ENCODE measurements at regions not wholly inside any gene's neighbourhood (a gene's known extent, or its start where the extent isn't known, plus 50 kb on each side); places are given as distances from the start of the nearest gene placed in this dataset.
"Not testable (repeated sequence)": the region's sequence is repeated elsewhere in the genome, so short reads cannot be mapped to it uniquely, and the experiment has no call there.

GRCh38 chr6:121694389-121694788 lies 258.9 kb downstream of the GJA1 start:
- DNase-seq (ENCODE audit: low spot score): no peak

GRCh38 chr6:121694801-121695251 lies 259.4 kb downstream of the GJA1 start:
- DNase-seq (ENCODE audit: low spot score): no peak

GRCh38 chr6:121695329-121695728 lies 259.9 kb downstream of the GJA1 start:
- DNase-seq (ENCODE audit: low spot score): no peak

GRCh38 chr6:121697921-121698320 lies 262.5 kb downstream of the GJA1 start:
- no peak for DNase-seq (ENCODE audit: low spot score)

GRCh38 chr6:121698617-121699016 lies 263.2 kb downstream of the GJA1 start:
- DNase-seq (ENCODE audit: low spot score): no peak

GRCh38 chr6:121703129-121703528 lies 267.7 kb downstream of the GJA1 start:
- DNase-seq (ENCODE audit: low spot score): not testable (repeated sequence)

- no peak for DNase-seq (ENCODE audit: low spot score)
These were observed 276.0 kb downstream of the GJA1 start for GRCh38 chr6:121711472-121711871.

- DNase-seq (ENCODE audit: low spot score): no peak
These were observed 282.2 kb downstream of the GJA1 start for GRCh38 chr6:121717686-121718085.

- not testable (repeated sequence) for DNase-seq (ENCODE audit: low spot score)
These were observed 285.4 kb downstream of the GJA1 start for GRCh38 chr6:121720867-121721266.

- DNase-seq (ENCODE audit: low spot score): no peak
These were observed 288.2 kb downstream of the GJA1 start for GRCh38 chr6:121723623-121724022.

- DNase-seq (ENCODE audit: low spot score): no peak
These were observed 289.1 kb downstream of the GJA1 start for GRCh38 chr6:121724576-121724975.

GRCh38 chr6:121726596-121726995 lies 291.1 kb downstream of the GJA1 start:
- DNase-seq (ENCODE audit: low spot score): no peak

GRCh38 chr6:121730616-121731015 lies 295.2 kb downstream of the GJA1 start:
- DNase-seq (ENCODE audit: low spot score): no peak

- DNase-seq (ENCODE audit: low spot score): no peak
These were observed 295.9 kb downstream of the GJA1 start for GRCh38 chr6:121731381-121731780.

- DNase-seq (ENCODE audit: low spot score): no peak
These were observed 297.2 kb downstream of the GJA1 start for GRCh38 chr6:121732641-121733040.

- DNase-seq (ENCODE audit: low spot score): no peak
These were observed 297.8 kb downstream of the GJA1 start for GRCh38 chr6:121733234-121733633.

GRCh38 chr6:121740188-121740587 lies 304.7 kb downstream of the GJA1 start:
- not testable (repeated sequence) for DNase-seq (ENCODE audit: low spot score)

GRCh38 chr6:121743691-121744090 lies 308.2 kb downstream of the GJA1 start:
- DNase-seq (ENCODE audit: low spot score): no peak

- no peak for DNase-seq (ENCODE audit: low spot score)
These were observed 312.9 kb downstream of the GJA1 start for GRCh38 chr6:121748376-121748775.

GRCh38 chr6:121748850-121749249 lies 313.4 kb downstream of the GJA1 start:
- DNase-seq (ENCODE audit: low spot score): no peak

GRCh38 chr6:121755485-121755884 lies 320.0 kb downstream of the GJA1 start:
- DNase-seq (ENCODE audit: low spot score): no peak

- DNase-seq (ENCODE audit: low spot score): no peak
These were observed 321.2 kb downstream of the GJA1 start for GRCh38 chr6:121756666-121757065.

GRCh38 chr6:121759370-121759769 lies 323.9 kb downstream of the GJA1 start:
- no peak for DNase-seq (ENCODE audit: low spot score)

GRCh38 chr6:121760191-121760590 lies 324.7 kb downstream of the GJA1 start:
- no peak for DNase-seq (ENCODE audit: low spot score)

GRCh38 chr6:121760745-121761144 lies 325.3 kb downstream of the GJA1 start:
- no peak for DNase-seq (ENCODE audit: low spot score)

Measured in CD4-positive, alpha-beta T cell treated with Interleukin-6 at 100 ng/mL for 8 hours (primary cell).